Naive B cell (primary cell): ENCODE measurements at regions not wholly inside any gene's neighbourhood (a gene's known extent, or its start where the extent isn't known, plus 50 kb on each side); places are given as distances from the start of the nearest gene placed in this dataset.

Source experiments
- ATAC-seq, 2 donors: fragments of 150-1000 bp; cut with Tn5 transposase; 2 replicates each; pipeline ENCODE4 v1.10.0; 2021; ENCODE audit warnings: low read depth in 2 of 2, mild to moderate bottlenecking in 2 of 2, moderate library complexity in 2 of 2
- DNase-seq: peaks from one replicate; pipeline ENCODE4 v3.0.0; 2022
- H3K27ac Mint-ChIP-seq, 6 donors: one replicate each; pipeline ENCODE4 v1.8.0; 2020 to 2022; ENCODE audit warnings: mild to moderate bottlenecking in 6 of 6, mixed read lengths in 6 of 6, moderate library complexity in 5 of 6, inconsistent platforms in 2 of 6
- H3K27me3 Mint-ChIP-seq, 3 donors: one replicate each; pipeline ENCODE4 v1.8.0; 2021 to 2022; ENCODE audit warnings: mixed read lengths in 3 of 3, mild to moderate bottlenecking in 1 of 3
- H3K36me3 Mint-ChIP-seq, 2 donors: one replicate each; pipeline ENCODE4 v1.8.0; 2020 to 2022; ENCODE audit warnings: mixed read lengths in 2 of 2, inconsistent platforms in 1 of 2, mild to moderate bottlenecking in 1 of 2
- H3K4me1 Mint-ChIP-seq, 3 donors: one replicate each; pipeline ENCODE4 v1.8.0; 2020 to 2022; ENCODE audit warnings: mixed read lengths in 3 of 3, inconsistent platforms in 1 of 3, mild to moderate bottlenecking in 1 of 3, moderate library complexity in 1 of 3
- H3K4me3 Mint-ChIP-seq, 8 donors: one replicate each; pipeline ENCODE4 v1.8.0; 2020 to 2022; ENCODE audit warnings: mild to moderate bottlenecking in 8 of 8, mixed read lengths in 8 of 8, moderate library complexity in 8 of 8, inconsistent platforms in 2 of 8
- H3K9me3 Mint-ChIP-seq, 7 donors: one replicate each; pipeline ENCODE4 v1.8.0; 2020 to 2022; ENCODE audit warnings: mixed read lengths in 7 of 7, mild to moderate bottlenecking in 5 of 7, inconsistent platforms in 2 of 7, moderate library complexity in 1 of 7

DNA sequence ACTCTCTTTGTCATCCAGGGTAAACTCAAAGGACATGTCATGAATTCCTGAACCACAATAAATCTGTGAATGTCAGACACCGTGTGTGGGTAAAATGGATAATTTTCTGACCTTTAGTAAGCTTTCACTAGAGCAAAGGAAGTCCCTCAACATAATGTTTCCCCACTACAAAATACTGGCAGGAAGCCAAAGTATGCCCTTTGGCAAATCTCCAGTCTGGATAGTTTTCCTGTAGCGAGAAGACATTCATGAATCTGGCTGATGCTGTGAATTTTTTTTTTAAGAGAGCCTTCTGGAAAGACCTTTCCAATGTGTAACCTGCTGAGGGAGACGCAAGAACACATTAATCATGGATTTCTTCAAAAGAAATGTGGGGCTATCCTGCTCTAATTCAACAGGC lies 389.6 kb upstream of the DDHD1 start:
- ATAC-seq (no peak), DNase-seq (no peak)
- H3K9me3 Mint-ChIP-seq = peaks cover 0 to 3% (median 0%) of the 10 kb centered on the region in 7 donors
- H3K4me3 Mint-ChIP-seq = no peak overlapping the region
- no peaks in the 10 kb centered on the region for H3K36me3 Mint-ChIP-seq
- H3K27me3 Mint-ChIP-seq = peaks cover 0 to 5% (median 0%) of the 10 kb centered on the region in 3 donors
- H3K27ac Mint-ChIP-seq = no peak overlapping the region
- no peaks in the 10 kb centered on the region for H3K4me1 Mint-ChIP-seq

DNA sequence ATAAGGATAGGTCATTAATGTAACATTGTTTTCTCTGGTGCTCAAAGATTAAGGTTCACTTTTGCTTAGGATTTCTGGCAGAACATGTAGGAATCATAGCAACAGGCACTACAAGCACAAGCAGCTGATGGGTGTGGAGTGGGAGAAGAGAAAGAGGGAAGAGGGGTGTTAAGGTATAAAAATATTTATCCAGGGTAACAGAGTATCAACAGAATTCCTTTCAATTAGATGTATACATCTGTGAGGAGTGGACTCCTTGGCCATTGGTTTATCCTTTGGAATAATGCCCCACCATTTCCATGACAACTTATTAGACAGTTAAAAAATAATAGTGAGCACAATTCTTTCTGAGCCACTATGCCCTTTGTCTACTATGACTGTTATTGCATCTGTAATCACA lies 388.3 kb upstream of the DDHD1 start:
- Mint-ChIP-seq H3K27me3 (peaks cover 0 to 5% (median 0%) of the 10 kb centered on the region in 3 donors), H3K4me3 (no peak overlapping the region), H3K9me3 (no peaks in the 10 kb centered on the region), H3K27ac (no peak overlapping the region), H3K36me3 (no peaks in the 10 kb centered on the region), H3K4me1 (no peaks in the 10 kb centered on the region)
- DNase-seq = no peak
- ATAC-seq = no peak

DNA sequence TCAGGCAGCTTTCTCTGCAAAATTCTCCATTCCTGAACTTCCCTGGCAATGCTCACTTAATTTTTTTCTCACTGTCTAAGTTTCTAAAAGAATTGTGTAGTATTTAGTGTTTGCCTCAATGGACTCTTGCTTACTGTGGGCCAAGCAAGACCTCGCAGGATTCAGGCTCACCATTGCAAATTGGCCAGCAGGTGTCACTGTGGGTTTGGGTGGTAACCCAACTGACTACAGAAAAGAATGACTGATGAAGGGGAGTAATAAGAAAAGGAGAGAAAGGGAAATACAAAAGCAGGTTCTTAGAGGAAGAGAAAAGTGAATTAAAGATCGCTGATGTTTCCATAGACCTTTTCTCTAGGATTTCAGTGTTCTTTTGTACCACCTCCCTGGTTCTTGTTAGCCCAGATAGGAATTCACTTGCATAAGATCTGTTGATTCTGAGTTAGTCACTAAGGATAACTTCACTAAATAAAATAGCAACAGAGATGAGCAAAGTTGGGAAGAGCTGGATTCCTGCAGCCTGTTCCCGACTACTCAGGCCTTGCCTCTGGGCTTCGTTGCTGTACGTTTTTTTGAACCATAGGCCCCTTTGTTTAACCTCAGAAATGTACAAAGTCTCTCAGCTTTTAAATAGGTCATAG lies 386.5 kb upstream of the DDHD1 start:
- Mint-ChIP-seq H3K4me1 (no peaks in the 10 kb centered on the region), H3K9me3 (no peaks in the 10 kb centered on the region), H3K27me3 (peaks cover 0 to 5% (median 0%) of the 10 kb centered on the region in 3 donors), H3K4me3 (no peak overlapping the region), H3K36me3 (no peaks in the 10 kb centered on the region), H3K27ac (no peak overlapping the region)
- DNase-seq (peak; percentile 19), ATAC-seq (peak in 1 of 2 donors; percentile 52)

DNA sequence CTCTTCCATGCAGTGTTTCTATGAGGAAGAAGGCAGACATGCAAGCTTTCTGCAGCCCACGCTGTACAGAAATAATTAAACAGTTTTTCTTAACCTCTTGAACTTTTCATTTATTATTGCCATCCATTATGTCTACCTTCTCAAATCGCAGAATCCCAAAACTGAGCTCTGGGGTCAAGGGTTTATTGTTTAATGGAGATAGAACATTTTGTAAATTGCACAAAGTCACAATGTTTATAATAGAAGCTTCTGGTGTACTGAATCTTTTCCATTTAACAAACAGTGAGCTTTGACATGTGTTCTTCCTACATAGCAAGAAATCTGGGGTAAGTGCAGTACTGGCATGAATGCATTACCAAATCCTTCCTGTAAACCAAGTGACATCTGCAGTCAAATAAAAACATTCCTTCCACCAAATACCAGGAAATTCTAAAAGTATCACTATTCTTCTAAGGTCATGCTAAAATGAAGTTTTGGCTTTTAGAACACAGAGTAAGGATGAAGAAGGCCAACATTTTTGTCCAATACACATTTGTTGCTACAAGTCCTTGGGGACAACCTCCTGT lies 385.3 kb upstream of the DDHD1 start:
- H3K27ac Mint-ChIP-seq = no peak overlapping the region

DNA sequence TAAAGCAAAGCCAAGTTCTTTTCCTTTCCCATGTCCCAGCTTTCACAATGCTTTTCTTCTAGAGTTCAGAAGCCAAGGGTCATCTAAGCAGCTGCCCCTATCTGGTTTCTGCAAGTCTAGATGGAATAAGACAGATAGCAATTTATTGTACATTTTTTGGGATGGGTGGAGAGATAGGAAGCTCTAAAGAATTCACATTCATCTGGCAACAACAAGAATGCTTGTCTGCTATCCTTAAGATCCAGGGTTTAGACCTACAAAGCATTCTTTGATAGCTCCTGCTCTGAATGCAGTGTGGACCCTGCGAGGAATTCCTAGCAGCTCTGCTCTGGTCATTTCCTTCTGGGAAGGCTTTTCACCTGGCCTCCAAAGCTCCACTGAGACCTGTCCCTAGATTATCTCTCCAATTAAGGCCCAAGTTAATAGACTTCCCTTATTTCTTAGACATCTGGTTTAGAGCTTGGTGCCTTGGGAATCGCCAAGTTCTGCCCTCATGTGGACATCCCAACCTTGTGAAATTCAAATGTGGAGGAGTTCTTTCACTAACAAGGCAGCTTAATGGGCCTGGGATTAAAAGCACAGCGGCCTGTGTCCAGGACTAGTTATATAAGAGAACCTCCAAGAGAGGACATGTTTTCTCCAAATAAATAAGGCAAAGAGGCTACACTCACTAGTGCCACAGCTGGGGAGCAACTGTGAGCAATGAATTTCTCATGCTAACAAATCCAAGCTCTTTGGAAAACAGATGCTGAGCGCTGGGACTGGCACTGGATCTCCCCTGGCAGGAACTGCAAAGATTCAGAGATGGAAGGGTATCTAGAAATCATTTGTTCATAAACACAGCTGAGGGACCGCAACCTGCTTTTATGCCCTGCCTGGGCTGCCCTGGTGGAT lies 384.5 kb upstream of the DDHD1 start:
- ATAC-seq = no peak
- no peak overlapping the region for H3K4me3 Mint-ChIP-seq
- H3K9me3 Mint-ChIP-seq = no peaks in the 10 kb centered on the region
- H3K27ac Mint-ChIP-seq = no peak overlapping the region
- H3K4me1 Mint-ChIP-seq = no peaks in the 10 kb centered on the region
- peaks cover 0 to 5% (median 0%) of the 10 kb centered on the region in 3 donors for H3K27me3 Mint-ChIP-seq
- no peaks in the 10 kb centered on the region for H3K36me3 Mint-ChIP-seq
- DNase-seq = no peak

More for the DNA sequence above, 385.3 kb upstream of the DDHD1 start:
- Mint-ChIP-seq H3K36me3 (no peaks in the 10 kb centered on the region), H3K4me1 (no peaks in the 10 kb centered on the region), H3K27me3 (peaks cover 0 to 5% (median 0%) of the 10 kb centered on the region in 3 donors), H3K9me3 (no peaks in the 10 kb centered on the region), H3K4me3 (no peak overlapping the region)
- DNase-seq = no peak
- ATAC-seq = no peak

DNA sequence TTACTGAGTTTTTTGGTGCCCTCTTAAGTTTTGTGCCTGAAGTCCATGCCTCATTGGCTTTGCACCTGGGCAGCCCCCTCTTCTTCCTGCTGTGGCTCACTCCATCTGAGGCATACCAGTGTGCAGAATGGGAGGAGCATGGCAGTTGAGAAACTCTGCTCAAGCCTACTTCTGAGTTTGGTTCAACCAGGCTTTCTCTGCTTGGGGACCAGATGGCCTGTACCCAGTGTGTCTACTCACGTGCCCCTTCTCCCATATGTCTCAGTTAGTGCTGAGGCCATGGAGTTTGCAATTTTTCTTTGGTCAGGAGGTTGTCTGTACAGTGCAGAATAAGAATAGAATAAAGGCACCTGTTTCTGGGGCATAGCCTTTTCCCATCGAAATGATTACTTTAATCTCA lies 383.3 kb upstream of the DDHD1 start:
- no peak for DNase-seq
- ATAC-seq = no peak
- peaks cover 0 to 5% (median 0%) of the 10 kb centered on the region in 3 donors for H3K27me3 Mint-ChIP-seq
- no peaks in the 10 kb centered on the region for H3K9me3 Mint-ChIP-seq
- no peaks in the 10 kb centered on the region for H3K36me3 Mint-ChIP-seq
- H3K27ac Mint-ChIP-seq = no peak overlapping the region
- H3K4me1 Mint-ChIP-seq = no peaks in the 10 kb centered on the region
- no peak overlapping the region for H3K4me3 Mint-ChIP-seq

DNA sequence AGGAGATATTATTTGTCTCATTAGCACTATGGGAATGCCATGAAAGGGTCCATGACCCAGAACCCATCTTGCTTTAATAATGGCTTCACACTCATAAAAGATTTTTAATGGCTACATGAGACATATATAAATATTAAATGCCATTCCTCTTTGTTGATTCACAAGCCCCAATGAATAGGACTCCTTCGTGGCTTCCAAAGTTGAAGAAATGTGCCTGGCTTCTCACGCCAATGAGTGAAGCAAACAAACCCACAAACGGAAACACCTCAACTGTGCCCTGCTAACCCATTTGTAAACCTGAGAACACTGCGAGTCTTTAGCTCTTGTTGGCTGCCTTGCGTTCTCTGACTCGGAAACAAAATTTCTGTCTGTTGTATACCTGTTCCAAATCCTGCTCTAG lies 381.7 kb upstream of the DDHD1 start:
- Mint-ChIP-seq H3K4me3 (no peak overlapping the region), H3K27ac (peak overlapping the region in 1 of 6 donors; percentile 54), H3K36me3 (no peaks in the 10 kb centered on the region), H3K4me1 (no peaks in the 10 kb centered on the region), H3K27me3 (peaks cover 0 to 5% (median 0%) of the 10 kb centered on the region in 3 donors), H3K9me3 (no peaks in the 10 kb centered on the region)
- DNase-seq (no peak), ATAC-seq (no peak)

DNA sequence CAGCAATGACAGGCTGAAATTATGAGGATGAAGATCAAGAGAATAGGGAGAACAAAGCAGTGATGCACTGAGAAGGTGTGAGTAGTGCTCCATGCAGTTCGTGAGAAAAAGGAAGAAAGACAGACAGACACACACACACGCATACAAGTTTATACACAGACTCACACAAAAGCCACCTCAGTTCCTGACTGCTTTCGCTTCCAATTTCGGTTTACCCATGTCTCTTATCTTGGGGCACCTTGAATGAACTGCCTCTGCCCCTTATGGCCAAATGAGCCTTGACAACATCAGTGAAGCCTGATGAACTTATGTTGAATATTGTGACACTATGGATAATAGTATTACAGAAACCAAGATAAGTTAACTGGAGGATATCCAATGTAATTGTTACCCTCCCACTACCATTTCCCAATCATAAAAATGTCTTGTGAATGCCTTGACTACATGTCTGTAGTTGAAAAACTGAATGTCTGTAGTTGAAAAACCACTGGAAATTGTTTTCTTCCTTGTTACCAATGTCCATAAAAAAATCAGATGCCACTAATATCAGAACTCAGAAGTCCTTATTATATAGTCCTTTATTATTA lies 380.4 kb upstream of the DDHD1 start:
- DNase-seq (no peak), ATAC-seq (no peak)
- no peaks in the 10 kb centered on the region for H3K9me3 Mint-ChIP-seq

DNA sequence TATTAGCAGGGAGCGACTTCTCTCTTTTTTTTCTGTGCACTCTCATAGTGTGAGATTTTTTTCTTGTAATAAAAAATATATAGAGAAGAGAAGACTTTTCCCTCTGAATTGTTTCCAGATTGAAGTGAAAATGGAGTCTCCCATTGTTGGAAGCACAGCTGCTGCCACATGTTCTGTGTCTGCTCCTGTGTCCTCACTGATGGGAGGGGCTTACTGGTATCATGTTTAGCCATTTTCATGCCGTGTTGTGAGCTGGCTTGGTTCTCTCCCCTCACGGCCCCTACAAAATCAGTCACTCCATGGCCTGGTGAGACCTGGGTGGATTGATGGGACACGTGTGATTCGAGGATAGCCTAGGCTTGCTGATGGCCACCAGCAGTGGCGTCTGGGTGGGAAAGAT lies 379.7 kb upstream of the DDHD1 start:
- no peaks in the 10 kb centered on the region for H3K4me1 Mint-ChIP-seq
- H3K4me3 Mint-ChIP-seq = no peak overlapping the region
- no peak overlapping the region for H3K27ac Mint-ChIP-seq
- DNase-seq (no peak), ATAC-seq (no peak)
- H3K36me3 Mint-ChIP-seq = no peaks in the 10 kb centered on the region
- H3K27me3 Mint-ChIP-seq = no peaks in the 10 kb centered on the region
- H3K9me3 Mint-ChIP-seq = no peaks in the 10 kb centered on the region

More for the DNA sequence above, 380.4 kb upstream of the DDHD1 start:
- no peak overlapping the region for H3K4me3 Mint-ChIP-seq
- H3K27ac Mint-ChIP-seq = peak overlapping the region in 2 of 6 donors; percentile 29 to 36
- no peaks in the 10 kb centered on the region for H3K27me3 Mint-ChIP-seq
- H3K4me1 Mint-ChIP-seq = no peaks in the 10 kb centered on the region
- no peaks in the 10 kb centered on the region for H3K36me3 Mint-ChIP-seq

DNA sequence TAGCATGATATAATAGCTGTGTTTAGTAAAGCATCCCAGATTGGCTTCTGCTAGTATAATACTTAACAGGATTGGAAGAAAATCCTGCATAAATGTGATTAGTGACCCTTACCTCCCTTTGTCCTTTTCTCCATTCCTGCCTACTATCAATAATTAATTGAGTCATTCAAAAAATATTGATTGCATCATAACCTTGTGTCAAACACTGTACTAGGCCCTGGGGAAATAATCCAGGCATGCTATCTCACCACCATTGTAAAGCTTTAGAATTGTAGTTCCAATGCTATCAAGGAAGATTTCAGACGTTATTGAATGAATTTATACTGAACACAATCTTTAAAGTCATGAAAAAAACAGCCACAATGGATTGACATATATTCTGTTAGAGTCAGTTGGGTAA lies 378.6 kb upstream of the DDHD1 start:
- Mint-ChIP-seq H3K36me3 (no peaks in the 10 kb centered on the region), H3K27me3 (no peaks in the 10 kb centered on the region), H3K4me1 (no peaks in the 10 kb centered on the region)

DNA sequence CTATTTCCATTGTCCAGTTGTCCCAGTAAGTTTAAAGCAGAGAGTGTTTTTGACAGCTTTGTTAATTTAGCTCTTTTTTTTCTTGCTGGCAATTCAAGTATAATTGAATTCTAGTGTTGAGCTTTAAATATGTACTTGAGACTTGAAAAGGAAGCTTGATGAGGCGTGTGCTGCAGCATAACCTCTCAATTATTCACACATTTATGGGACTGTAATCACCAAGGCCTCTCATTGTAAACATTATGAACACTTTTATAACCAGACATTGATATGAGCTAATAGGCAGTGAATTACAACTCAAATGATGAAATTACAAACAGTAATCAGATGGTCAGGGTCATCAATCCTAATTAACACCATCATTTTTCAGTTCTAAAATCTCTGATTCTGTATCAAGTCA lies 378.0 kb upstream of the DDHD1 start:
- Mint-ChIP-seq H3K36me3 (no peaks in the 10 kb centered on the region), H3K4me1 (no peaks in the 10 kb centered on the region), H3K27ac (no peak overlapping the region), H3K9me3 (peaks cover 0 to 2% (median 0%) of the 10 kb centered on the region in 7 donors), H3K27me3 (no peaks in the 10 kb centered on the region), H3K4me3 (no peak overlapping the region)
- no peak for ATAC-seq
- DNase-seq = no peak

More for the DNA sequence above, 378.6 kb upstream of the DDHD1 start:
- no peak overlapping the region for H3K4me3 Mint-ChIP-seq
- H3K9me3 Mint-ChIP-seq = peaks cover 0 to 2% (median 0%) of the 10 kb centered on the region in 7 donors
- ATAC-seq (no peak), DNase-seq (no peak)
- no peak overlapping the region for H3K27ac Mint-ChIP-seq

DNA sequence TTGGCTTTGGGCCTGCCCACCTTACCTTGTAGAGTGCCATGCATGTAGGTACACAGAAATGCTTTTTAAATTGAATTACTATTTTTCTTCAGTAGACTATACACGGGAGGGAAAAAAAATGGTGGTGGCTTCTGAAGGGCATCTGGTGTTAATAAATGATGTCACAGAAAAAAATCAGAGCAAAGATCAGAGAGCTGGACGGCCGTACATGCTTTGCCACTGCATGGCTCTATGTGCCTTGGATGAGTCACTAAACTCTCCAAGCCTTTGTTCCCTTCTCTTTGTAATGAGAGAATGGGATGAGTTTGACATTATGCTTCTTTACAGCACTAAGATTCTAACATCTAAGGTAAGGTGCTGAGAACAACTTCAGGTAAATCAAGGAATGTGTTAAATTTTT lies 376.4 kb upstream of the DDHD1 start:
- H3K27ac Mint-ChIP-seq = no peak overlapping the region
- H3K27me3 Mint-ChIP-seq = no peaks in the 10 kb centered on the region
- no peaks in the 10 kb centered on the region for H3K36me3 Mint-ChIP-seq
- H3K9me3 Mint-ChIP-seq = peaks cover 0 to 2% (median 0%) of the 10 kb centered on the region in 7 donors
- ATAC-seq (no peak), DNase-seq (no peak)
- H3K4me3 Mint-ChIP-seq = no peak overlapping the region
- H3K4me1 Mint-ChIP-seq = no peaks in the 10 kb centered on the region

DNA sequence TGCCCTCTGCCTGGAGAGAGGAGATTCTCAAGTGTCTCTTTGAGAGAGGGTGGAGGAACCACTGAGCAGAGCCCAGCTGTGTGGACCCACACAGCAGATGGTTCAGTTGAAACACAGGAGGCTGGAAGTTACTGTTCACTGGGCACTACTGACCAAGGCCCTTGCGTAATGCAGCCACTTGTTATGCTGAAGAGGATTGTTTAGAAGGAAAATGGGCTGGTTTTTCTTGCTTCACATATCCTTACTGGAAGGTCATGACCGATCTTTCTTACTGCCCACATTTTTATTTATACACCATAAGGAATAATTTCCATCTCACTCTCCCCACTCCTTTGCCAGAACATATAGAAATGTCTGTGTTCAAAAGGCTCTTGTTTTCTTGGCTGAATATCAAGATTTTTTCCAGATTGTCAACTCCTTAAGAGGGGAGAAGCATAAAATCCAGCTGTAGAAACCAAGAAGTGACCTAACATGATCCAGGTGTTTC lies 375.1 kb upstream of the DDHD1 start:
- H3K9me3 Mint-ChIP-seq = peaks cover 0 to 2% (median 0%) of the 10 kb centered on the region in 7 donors
- H3K27me3 Mint-ChIP-seq = no peaks in the 10 kb centered on the region
- no peak overlapping the region for H3K4me3 Mint-ChIP-seq
- ATAC-seq (no peak), DNase-seq (no peak)
- H3K27ac Mint-ChIP-seq = no peak overlapping the region
- no peaks in the 10 kb centered on the region for H3K4me1 Mint-ChIP-seq
- no peaks in the 10 kb centered on the region for H3K36me3 Mint-ChIP-seq
